ENCODE measurements at regions not wholly inside any gene's neighbourhood (a gene's known extent, or its start where the extent isn't known, plus 50 kb on each side); places are given as distances from the start of the nearest gene placed in this dataset.
"Not testable (repeated sequence)": the region's sequence is repeated elsewhere in the genome, so short reads cannot be mapped to it uniquely, and the experiment has no call there.

DNA sequence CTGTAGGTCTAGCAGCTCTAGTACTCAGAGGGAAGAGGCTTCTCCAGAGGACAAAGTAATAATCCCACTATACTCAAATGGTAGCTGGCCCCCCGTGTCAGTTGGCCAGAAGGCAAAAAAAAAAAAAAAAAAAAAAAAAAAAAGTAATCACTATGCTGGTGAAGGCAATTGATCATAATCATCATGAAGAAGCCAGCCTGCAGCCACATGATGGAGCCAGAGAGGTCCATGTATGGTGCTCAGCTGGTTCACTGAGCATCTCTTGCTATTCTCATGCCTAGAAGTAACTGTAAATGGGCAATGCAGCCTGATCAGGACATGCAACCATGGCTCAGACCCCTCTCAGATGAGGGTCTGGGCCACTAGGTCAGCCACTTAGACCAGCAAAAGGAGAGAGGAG is 378.8 kb downstream of the MED13L start:
- no peak for DNase-seq (ENCODE audit: low read depth in 2 of 3, low spot score in 2 of 3)

GRCh38 chr12:115897729-115898128 is 379.8 kb downstream of the MED13L start:
- DNase-seq (ENCODE audit: low read depth in 2 of 3, low spot score in 2 of 3) = no peak

GRCh38 chr12:115895247-115895646 is 382.2 kb downstream of the MED13L start:
- no peak for DNase-seq (ENCODE audit: low read depth in 2 of 3, low spot score in 2 of 3)

GRCh38 chr12:115891556-115892164 is 385.8 kb downstream of the MED13L start:
- DNase-seq (ENCODE audit: low read depth in 2 of 3, low spot score in 2 of 3) = no peak

- no peak for DNase-seq (ENCODE audit: low read depth in 2 of 3, low spot score in 2 of 3)
Observed at GRCh38 chr12:115886666-115887065, 390.8 kb downstream of the MED13L start.

DNA sequence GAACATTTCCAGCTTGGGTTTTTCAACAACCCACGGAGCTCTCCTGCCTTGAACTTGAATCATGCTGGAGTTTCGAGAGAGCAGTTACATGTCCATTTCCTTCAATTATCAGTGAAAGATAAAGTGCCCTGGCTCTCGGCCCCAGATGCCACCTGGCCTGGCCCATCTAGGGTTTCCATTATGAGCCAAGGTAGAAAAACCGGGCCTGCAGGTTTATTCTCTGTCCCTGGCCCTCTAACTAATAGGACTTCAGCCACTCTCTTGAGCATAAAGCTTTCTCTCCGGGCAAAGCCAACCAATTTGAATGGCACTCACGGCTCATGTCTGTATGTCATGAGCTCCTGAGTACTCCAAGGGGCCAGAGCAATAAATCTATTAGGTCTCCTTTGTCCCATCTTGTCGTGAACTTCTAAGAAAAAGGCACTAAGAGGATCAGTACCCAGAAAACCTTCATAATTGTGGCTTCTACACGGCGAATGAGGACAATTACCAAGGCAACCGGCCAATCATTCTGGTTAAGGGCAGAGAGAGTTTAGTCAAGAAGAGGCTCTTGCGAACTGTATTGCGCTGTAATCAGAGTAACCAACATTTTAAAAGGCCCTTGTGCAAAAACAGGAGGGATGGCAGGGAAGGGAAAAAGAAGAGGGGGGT is 392.3 kb downstream of the MED13L start:
- no peak for DNase-seq (ENCODE audit: low read depth in 2 of 3, low spot score in 2 of 3)

DNA sequence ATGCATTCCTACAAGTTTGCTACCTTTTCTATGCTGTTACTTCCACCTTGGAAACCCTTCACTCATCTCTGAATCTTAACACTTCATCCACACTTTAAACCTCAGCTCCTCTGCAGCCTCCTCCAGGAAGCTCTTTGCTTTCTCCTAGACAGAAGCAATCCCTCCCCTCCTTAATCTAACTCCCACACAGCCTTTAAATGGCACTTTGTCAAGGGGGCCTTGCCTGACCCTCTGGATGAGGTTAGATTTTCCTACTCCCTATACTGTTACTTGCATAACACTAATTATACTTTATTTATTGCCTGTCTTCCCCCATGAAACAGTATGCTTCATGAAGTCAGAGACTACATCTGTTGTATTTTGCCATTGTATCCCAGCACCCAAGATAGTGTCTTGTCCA is 394.6 kb downstream of the MED13L start:
- DNase-seq (ENCODE audit: low read depth in 2 of 3, low spot score in 2 of 3) = no peak

GRCh38 chr12:115880238-115880637 is 397.3 kb downstream of the MED13L start:
- no peak for DNase-seq (ENCODE audit: low read depth in 2 of 3, low spot score in 2 of 3)

DNA sequence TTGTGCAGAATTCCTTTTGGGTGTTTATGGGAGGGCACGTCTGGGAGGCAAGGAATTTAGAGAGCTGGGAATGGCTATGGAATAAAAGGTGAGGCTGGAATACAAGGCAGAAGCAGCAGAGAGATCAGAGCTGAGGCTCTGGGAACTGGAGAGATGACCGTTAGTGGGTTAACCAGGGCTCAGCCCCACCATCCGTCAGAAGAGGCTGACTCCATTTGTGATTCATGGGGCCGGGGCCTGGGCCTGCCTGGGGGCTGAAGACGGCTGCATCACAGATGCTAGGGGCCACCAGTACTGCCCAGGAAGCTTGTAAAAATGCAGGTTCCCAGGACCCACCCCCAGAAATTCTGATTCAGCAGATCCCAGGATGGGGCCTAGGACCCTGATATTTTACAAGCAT is 398.1 kb downstream of the MED13L start:
- DNase-seq (ENCODE audit: low read depth in 2 of 3, low spot score in 2 of 3) = no peak

DNA sequence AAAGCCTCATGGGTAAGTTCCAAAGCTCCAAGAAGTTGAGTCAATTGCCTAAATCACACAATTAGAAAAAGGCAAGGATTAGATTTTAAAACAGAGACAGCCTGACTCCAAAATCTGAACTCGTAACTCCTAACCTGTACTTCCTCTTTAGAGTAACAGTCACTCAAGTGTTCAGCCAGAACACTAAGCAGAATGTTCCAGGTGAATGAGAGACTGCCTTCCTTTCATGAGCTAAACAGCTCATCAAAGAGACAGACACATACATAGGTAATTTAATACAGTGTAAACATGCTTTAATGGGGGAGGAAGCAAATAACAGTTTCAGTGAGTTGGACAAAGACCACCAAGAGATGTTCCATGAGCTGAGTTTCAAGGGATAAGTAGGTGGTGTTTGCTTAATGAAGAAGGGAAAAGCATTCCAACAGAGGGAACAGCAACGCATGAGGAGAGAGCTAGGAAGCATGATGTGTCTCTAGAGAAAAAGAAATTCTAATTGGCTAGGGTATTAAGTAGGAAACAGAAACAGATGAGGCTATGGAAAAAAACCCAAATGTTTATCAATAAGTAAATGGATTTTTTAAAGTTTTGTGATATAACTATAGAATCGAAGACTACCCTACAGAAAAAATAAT is 403.9 kb downstream of the MED13L start:
- no peak for DNase-seq (ENCODE audit: low read depth in 2 of 3, low spot score in 2 of 3)

DNA sequence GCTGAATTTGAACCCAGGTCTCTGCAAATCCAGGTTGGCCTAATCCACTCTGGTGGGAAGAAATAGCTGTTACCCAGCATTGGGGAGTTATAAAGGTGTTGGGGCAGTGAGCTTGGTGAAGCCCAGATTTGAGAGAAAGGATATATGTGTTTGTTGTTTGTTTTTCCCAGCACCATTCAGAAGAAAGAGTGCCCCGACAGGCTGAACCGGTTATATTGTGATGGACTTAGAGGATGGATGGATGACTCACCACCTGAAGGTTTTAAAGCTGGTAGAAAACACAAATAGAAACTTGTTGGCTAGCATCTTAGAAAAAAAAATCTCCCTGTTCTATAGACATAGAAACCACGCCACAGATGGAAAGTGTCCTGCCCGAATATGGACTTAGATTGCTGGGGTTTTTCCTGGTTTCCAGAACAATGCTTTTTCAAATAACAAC is 404.6 kb downstream of the MED13L start:
- no peak for DNase-seq (ENCODE audit: low read depth in 2 of 3, low spot score in 2 of 3)

GRCh38 chr12:115872212-115872611 is 405.3 kb downstream of the MED13L start:
- no peak for DNase-seq (ENCODE audit: low read depth in 2 of 3, low spot score in 2 of 3)

DNA sequence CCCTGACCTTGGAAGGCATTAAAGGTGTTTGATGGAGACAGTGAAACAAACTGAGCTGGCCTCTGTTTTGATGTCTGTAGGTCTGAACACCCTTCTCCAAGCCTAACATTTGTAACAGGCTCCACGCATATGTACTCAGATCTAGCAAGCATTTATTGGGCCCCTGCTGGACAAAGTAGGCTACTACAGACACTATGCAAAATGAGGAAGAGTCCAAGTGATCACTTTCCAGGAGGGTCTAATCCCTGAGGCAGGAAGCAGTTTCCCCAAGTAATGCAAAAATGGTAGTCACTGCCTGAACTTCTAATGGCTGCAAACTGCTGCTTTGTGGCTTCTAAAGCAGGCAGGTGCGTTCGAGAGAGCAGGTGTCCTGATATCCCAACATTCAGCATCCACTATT is 405.8 kb downstream of the MED13L start:
- DNase-seq (ENCODE audit: low read depth in 2 of 3, low spot score in 2 of 3) = peak in 2 of 3 donors; percentile 27 to 50

DNA sequence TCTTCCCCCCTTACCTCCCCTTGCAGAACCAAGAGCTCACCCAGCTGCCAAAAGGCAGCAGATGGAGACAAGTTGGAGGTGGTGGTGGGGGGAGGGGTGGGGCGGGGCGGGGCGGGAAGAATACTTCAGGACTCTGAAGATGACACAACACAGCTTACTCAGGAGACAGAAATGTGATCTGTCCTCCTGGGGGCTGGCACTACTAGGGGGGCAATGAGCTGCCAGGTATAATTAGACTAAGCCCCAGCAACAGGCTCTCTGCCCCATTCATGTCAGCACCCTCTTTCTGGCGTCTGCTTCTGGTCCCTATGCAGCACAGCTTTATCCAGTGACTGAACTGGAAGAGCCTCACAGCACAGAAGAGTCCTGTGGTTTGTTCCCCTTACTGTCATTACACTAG is 407.0 kb downstream of the MED13L start:
- DNase-seq (ENCODE audit: low read depth in 2 of 3, low spot score in 2 of 3) = no peak

DNA sequence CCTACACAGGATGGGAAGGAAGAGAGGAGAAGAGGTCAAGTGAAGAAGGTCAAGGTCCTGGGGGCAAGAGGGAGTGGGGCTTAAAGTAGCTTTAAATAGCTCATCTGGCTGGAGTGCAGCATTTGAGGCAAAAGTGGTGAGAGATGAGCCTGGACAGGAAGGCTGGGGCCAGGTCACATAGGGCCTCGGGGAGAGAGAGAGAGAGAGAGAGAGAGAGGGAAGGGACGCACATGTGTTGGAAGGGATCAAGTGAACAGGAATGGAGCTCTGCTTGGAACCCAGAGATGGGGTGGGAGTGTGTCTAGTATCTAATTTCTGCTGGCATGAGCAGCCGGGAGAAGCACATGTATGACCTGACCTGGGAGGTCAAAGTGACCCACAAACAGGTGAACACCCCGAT is 407.5 kb downstream of the MED13L start:
- DNase-seq (ENCODE audit: low read depth in 2 of 3, low spot score in 2 of 3) = no peak

- DNase-seq (ENCODE audit: low read depth in 2 of 3, low spot score in 2 of 3) = no peak
Observed at GRCh38 chr12:115869604-115870003, 407.9 kb downstream of the MED13L start.

DNA sequence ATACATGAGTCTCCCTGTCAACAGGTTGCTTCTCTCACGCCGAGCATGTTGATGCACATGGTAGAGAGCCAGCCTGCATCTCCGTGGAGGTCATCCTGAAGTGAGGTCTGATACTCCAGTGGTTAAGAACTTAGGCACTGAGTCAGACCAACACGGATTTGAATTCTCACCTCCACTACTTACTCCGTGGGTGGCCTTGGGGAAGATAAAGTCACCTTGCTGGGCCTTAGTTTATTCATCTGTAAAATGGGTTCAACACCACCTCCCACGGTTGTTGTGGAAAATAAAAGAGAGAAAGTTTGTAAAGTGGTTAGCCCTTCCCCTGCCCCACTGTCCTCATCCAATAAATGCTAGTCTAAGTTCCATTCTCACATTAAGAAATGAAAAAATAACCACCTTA is 408.9 kb downstream of the MED13L start:
- DNase-seq (ENCODE audit: low read depth in 2 of 3, low spot score in 2 of 3) = no peak

- DNase-seq (ENCODE audit: low read depth in 2 of 3, low spot score in 2 of 3) = no peak
Observed at GRCh38 chr12:115867854-115868253, 409.6 kb downstream of the MED13L start.

DNA sequence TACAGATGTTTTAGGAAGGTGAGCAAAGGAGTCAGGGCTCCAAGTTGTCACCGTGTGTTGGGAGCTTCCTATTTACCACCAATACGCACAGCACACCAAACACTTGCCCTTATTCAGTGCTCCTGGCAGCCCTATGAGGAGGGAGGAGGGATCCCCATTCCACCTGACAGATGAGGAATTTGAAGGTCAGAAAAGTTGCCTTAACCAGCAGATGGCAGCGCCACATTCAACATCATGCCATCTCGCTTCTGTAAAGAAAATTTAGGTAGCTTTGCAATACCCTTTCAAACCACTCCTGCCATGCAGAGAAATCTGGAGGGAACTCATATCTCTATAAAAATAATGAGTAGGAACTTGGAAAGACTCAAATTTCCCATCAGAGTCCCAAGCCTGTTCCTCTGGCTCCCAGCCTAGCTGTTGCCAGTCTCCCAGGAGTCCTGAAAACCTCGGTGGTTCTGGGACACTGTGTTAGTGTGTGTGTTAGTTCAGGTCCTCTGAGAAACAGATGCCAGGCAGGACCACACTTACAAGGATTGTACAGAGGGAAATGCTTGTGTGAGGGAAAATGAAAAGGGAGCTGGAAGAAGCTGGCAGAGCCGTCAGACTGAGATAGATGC is 410.5 kb downstream of the MED13L start:
- peak in 2 of 3 donors; percentile 5 to 15 for DNase-seq (ENCODE audit: low read depth in 2 of 3, low spot score in 2 of 3)

DNA sequence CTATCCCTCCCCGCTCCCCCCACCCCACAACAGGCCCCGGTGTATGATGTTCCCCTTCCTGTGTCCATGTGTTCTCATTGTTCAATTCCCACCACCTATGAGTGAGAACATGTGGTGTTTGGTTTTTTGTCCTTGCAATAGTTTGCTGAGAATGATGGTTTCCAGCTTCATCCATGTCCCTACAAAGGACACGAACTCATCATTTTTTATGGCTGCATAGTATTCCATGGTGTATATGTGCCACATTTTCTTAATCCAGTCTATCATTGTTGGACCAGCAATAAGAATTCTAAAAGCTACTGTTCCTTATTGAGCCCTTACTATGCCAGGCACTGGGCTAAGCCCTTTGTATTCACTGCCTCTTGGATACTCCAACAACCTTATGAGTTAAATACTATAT is 411.2 kb downstream of the MED13L start:
- DNase-seq (ENCODE audit: low read depth in 2 of 3, low spot score in 2 of 3) = not testable (repeated sequence)

- DNase-seq (ENCODE audit: low read depth in 2 of 3, low spot score in 2 of 3) = no peak
Observed at GRCh38 chr12:115864396-115864795, 413.1 kb downstream of the MED13L start.

GRCh38 chr12:115860619-115861018 is 416.9 kb downstream of the MED13L start:
- DNase-seq (ENCODE audit: low read depth in 2 of 3, low spot score in 2 of 3) = no peak
